GM21717 (cell line): ENCODE measurements at regions not wholly inside any gene's neighbourhood (a gene's known extent, or its start where the extent isn't known, plus 50 kb on each side); places are given as distances from the start of the nearest gene placed in this dataset.

Experiments
- ATAC-seq: cut with Tn5 transposase; IDR thresholded peaks from one replicate; pipeline ENCODE4 v1.9.1; 2021; ENCODE audit warnings: mild to moderate bottlenecking, moderate library complexity; ENCODE audit not compliant: unreplicated experiment

GRCh38 chr2:41379496-41380221 is 668.2 kb upstream of the PKDCC start:
- no peak for ATAC-seq

GRCh38 chr2:41381701-41382100 is 666.1 kb upstream of the PKDCC start:
- ATAC-seq: no peak

GRCh38 chr2:41387519-41387918 is 660.3 kb upstream of the PKDCC start:
- ATAC-seq: no peak

- ATAC-seq: no peak
Observed at GRCh38 chr2:41393621-41394020, 654.2 kb upstream of the PKDCC start.

- ATAC-seq: no peak
Observed at GRCh38 chr2:41394541-41394940, 653.3 kb upstream of the PKDCC start.

- no peak for ATAC-seq
Observed at GRCh38 chr2:41395692-41396091, 652.1 kb upstream of the PKDCC start.

- ATAC-seq: no peak
Observed at GRCh38 chr2:41399437-41400087, 648.3 kb upstream of the PKDCC start.

- no peak for ATAC-seq
Observed at GRCh38 chr2:41400088-41400665, 647.6 kb upstream of the PKDCC start.

GRCh38 chr2:41405441-41405840 is 642.4 kb upstream of the PKDCC start:
- no peak for ATAC-seq

GRCh38 chr2:41409328-41409727 is 638.5 kb upstream of the PKDCC start:
- no peak for ATAC-seq

- ATAC-seq: no peak
Observed at GRCh38 chr2:41410011-41410410, 637.8 kb upstream of the PKDCC start.

- no peak for ATAC-seq
Observed at GRCh38 chr2:41413813-41414485, 633.9 kb upstream of the PKDCC start.

- peak; percentile 69 for ATAC-seq
Observed at GRCh38 chr2:41414486-41415230, 633.2 kb upstream of the PKDCC start.

- no peak for ATAC-seq
Observed at GRCh38 chr2:41417511-41417910, 630.3 kb upstream of the PKDCC start.

GRCh38 chr2:41420219-41420618 is 627.6 kb upstream of the PKDCC start:
- no peak for ATAC-seq

- ATAC-seq: no peak
Observed at GRCh38 chr2:41420872-41421271, 626.9 kb upstream of the PKDCC start.

GRCh38 chr2:41431756-41432155 is 616.1 kb upstream of the PKDCC start:
- ATAC-seq: no peak

- ATAC-seq: no peak
Observed at GRCh38 chr2:41432459-41432858, 615.4 kb upstream of the PKDCC start.

- no peak for ATAC-seq
Observed at GRCh38 chr2:41434991-41435390, 612.8 kb upstream of the PKDCC start.

GRCh38 chr2:41441958-41442357 is 605.9 kb upstream of the PKDCC start:
- ATAC-seq: no peak

- ATAC-seq: no peak
Observed at GRCh38 chr2:41445865-41446264, 602.0 kb upstream of the PKDCC start.
